ENCODE measurements at regions not wholly inside any gene's neighbourhood (a gene's known extent, or its start where the extent isn't known, plus 50 kb on each side); places are given as distances from the start of the nearest gene placed in this dataset.

DNA sequence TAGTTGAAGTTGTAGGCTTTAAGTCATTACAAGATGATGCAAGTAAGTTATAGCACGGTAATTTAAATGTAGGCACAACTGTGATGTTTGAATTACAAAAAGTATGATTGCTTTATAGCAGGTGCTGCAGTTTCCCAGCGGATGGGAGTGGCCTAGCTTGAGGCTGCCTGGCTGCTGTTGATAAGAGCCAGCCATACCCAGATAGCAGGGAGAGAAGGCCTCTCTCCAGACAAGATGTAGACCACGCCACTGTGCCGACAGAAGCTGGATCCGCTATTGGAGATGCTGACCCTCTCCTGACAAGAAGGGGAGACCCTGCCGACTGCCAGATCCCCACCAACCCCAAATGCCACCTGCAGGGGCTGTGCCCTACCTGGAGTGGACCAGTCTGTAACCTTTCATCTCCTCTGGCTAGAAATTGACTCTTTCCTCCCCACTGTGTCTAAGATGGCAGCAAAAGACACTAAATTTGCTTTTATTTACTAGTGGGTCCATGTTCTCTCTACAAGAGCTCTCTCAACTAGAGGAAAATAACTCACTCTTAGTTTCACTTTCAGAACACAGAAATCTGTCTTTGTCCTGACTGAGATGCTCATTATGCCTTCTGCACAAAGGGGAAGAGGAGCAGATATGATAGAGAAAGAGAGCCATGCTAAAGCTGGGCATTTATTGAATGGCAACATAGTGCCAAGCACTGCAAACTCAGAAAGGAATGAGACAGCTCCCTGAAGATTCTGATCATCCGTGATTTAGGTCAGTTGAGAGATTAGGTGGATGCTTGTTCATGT lies 127.9 kb downstream of the URB2 start:
- Histone ChIP-seq H3K27me3 (no peaks in the 10 kb centered on the region), H3K9me3 (no peaks in the 10 kb centered on the region), H3K36me3 (no peaks in the 10 kb centered on the region), H3K4me3 (no peak overlapping the region), H3K27ac (no peak overlapping the region), H3K4me1 (no peaks in the 10 kb centered on the region)
- no peak for TF ChIP-seq POLR2A (IDR thresholded peaks at IDR 0.05)
- TF ChIP-seq, protein P1, sequence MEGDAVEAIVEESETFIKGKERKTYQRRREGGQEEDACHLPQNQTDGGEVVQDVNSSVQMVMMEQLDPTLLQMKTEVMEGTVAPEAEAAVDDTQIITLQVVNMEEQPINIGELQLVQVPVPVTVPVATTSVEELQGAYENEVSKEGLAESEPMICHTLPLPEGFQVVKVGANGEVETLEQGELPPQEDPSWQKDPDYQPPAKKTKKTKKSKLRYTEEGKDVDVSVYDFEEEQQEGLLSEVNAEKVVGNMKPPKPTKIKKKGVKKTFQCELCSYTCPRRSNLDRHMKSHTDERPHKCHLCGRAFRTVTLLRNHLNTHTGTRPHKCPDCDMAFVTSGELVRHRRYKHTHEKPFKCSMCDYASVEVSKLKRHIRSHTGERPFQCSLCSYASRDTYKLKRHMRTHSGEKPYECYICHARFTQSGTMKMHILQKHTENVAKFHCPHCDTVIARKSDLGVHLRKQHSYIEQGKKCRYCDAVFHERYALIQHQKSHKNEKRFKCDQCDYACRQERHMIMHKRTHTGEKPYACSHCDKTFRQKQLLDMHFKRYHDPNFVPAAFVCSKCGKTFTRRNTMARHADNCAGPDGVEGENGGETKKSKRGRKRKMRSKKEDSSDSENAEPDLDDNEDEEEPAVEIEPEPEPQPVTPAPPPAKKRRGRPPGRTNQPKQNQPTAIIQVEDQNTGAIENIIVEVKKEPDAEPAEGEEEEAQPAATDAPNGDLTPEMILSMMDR (IDR thresholded peaks at IDR 0.05): no peak
- intact Hi-C loops (cut with DNase I; ENCODE audit: low total_unique reads): no loop called here
- DNase-seq: no peak

- no peak for TF ChIP-seq POLR2A (IDR thresholded peaks at IDR 0.05)
- TF ChIP-seq, protein P1 (IDR thresholded peaks at IDR 0.05): no peak
- intact Hi-C loops (cut with DNase I; ENCODE audit: low total_unique reads): no loop called here
- no peaks in the 10 kb centered on the region for H3K27me3 ChIP-seq
- H3K4me1 ChIP-seq: no peaks in the 10 kb centered on the region
- H3K36me3 ChIP-seq: no peaks in the 10 kb centered on the region
- H3K9me3 ChIP-seq: no peaks in the 10 kb centered on the region
- H3K4me3 ChIP-seq: no peak overlapping the region
- no peak for DNase-seq
- no peak overlapping the region for H3K27ac ChIP-seq
Observed at GRCh38 chr1:229756666-229757065, 130.6 kb downstream of the URB2 start.

- Histone ChIP-seq H3K4me1 (no peaks in the 10 kb centered on the region), H3K27ac (no peak overlapping the region), H3K9me3 (no peaks in the 10 kb centered on the region), H3K4me3 (no peak overlapping the region), H3K27me3 (no peaks in the 10 kb centered on the region), H3K36me3 (no peaks in the 10 kb centered on the region)
- intact Hi-C loops (cut with DNase I; ENCODE audit: low total_unique reads): no loop called here
- TF ChIP-seq, protein P1 (IDR thresholded peaks at IDR 0.05): no peak
- no peak for TF ChIP-seq POLR2A (IDR thresholded peaks at IDR 0.05)
- no peak for DNase-seq
Observed at GRCh38 chr1:229757226-229757625, 131.2 kb downstream of the URB2 start.

DNA sequence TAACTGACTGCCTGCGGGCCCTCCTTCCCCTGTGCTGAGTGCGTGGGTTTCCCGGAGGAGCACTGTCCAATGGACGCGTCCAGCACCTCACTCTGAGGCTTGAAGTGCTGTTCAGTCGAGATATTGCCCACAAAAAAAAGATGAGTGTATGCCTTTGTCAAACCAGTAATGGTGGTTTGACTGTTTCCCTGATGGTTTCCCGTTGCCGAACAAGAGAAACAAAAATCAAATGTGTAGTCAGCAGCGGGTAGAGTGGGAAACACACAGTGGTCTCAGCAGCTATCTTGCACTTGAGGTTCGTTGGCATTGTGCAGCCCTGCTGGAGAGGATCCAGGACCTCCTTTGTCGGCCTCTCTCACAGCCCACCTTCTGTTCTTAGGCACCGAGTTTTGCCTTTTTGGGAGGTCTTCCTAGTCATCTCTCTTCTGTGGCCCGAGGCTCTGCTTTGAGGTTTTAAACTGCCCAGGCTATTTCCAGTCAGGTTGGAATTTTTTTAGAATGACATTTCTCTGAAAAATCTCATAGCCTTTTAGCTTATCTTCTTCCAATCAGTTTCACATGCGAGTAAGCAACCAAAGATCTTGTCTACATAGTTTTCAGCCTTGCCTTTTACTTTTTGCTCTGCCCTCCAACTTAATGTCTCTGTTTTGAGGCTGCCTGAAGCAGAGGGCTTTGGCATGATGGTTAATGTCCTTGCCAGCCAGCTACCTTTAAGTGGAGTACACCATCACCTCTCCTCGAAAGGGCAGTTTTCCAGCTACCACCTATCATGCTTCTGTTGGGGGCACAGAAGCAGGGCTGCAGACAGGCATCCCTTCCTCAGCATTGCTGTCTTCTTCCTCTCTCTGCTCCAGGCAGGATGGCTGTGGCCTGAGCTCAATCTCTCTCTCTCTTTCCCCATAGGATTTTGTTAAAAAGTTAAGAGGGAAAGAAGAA lies 132.3 kb downstream of the URB2 start:
- no peaks in the 10 kb centered on the region for H3K36me3 ChIP-seq
- no peak overlapping the region for H3K4me3 ChIP-seq
- TF ChIP-seq POLR2A (IDR thresholded peaks at IDR 0.05): no peak
- TF ChIP-seq, protein P1 (IDR thresholded peaks at IDR 0.05): no peak
- H3K27me3 ChIP-seq: no peaks in the 10 kb centered on the region
- intact Hi-C loops (cut with DNase I; ENCODE audit: low total_unique reads): no loop called here
- H3K4me1 ChIP-seq: no peaks in the 10 kb centered on the region
- no peak overlapping the region for H3K27ac ChIP-seq
- DNase-seq: no peak
- no peaks in the 10 kb centered on the region for H3K9me3 ChIP-seq

DNA sequence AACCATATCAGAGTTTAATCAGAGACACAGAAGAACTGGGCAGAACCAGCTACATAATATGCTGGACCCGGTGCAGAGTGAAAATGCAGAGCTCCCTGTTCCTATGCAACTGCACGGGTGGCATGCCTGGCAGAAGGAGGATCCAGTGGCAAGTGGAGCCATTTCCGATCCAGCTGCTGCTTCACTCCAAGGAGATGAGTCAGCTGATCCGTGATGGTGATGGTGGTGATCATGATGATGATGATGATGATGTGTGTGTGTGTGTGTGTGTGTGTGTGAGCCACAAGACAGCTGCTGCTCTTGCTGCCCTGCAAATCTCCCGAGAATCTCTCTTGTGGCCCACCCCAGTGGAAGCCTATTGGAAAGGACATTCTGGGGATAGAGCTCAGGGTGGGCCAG lies 133.0 kb downstream of the URB2 start:
- no peak overlapping the region for H3K4me3 ChIP-seq
- intact Hi-C loops (cut with DNase I; ENCODE audit: low total_unique reads): no loop called here

More for the DNA sequence above, 133.0 kb downstream of the URB2 start:
- no peak for TF ChIP-seq POLR2A (IDR thresholded peaks at IDR 0.05)
- TF ChIP-seq, protein P1 (IDR thresholded peaks at IDR 0.05): no peak
- H3K27ac ChIP-seq: no peak overlapping the region
- H3K36me3 ChIP-seq: no peaks in the 10 kb centered on the region
- DNase-seq: no peak
- H3K4me1 ChIP-seq: no peaks in the 10 kb centered on the region
- no peaks in the 10 kb centered on the region for H3K27me3 ChIP-seq
- no peaks in the 10 kb centered on the region for H3K9me3 ChIP-seq

Data from uterus (tissue), 3 donors.